SH-SY5Y (cell line): ENCODE measurements at regions not wholly inside any gene's neighbourhood (a gene's known extent, or its start where the extent isn't known, plus 50 kb on each side); places are given as distances from the start of the nearest gene placed in this dataset.

Experiments used
- GATA2 ChIP-seq: IDR thresholded peaks from 2 replicates; pipeline ENCODE4 v1.6.1; 2011; ENCODE audit warnings: mild to moderate bottlenecking, low read depth, low read length
- GATA3 ChIP-seq: IDR thresholded peaks from 2 replicates; pipeline ENCODE4 v1.6.1; 2011; ENCODE audit warnings: low read depth, mild to moderate bottlenecking, low read length, moderate library complexity

DNA sequence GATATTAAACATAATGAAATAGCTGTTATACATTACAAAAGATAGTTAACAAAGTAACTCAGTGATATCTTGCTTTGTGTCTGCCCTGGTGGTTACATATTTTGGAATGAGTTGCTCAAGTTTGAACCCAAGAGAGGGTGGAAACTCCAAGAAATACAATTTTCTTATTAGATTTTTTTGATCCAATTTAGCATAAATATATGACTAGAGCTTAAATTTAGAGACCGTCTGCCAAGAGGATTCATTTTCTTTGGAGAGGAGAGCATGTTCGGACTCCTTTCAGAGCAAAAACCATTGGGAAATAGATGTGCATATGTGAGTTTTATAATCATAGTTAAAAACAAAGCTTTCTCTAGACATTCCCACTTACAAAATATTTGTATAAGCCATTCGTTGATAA lies 353.4 kb downstream of the EPM2A start:
- no peak for TF ChIP-seq GATA3
- TF ChIP-seq GATA2, result no peak

DNA sequence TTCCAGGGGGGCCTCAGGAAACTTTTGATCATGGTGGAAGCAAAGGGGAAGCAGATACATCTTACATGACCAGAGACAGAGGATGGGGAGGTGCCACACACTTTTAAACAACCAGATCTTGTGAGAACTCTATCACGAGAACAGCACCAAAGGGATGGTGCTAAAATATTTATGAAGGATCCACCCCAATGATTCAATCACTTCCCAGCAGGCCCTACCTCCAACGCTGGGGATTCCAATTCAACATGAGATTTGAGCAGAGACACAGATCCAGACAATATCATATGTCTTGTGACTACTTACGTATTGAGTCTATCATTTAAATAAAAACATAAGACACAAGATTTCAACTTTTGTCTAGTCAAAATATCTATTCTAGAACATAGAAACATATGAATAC lies 351.9 kb downstream of the EPM2A start:
- no peak for TF ChIP-seq GATA2
- no peak for TF ChIP-seq GATA3

GRCh38 chr6:145384503-145384902 lies 350.8 kb downstream of the EPM2A start:
- TF ChIP-seq GATA3 (no peak), GATA2 (no peak)

DNA sequence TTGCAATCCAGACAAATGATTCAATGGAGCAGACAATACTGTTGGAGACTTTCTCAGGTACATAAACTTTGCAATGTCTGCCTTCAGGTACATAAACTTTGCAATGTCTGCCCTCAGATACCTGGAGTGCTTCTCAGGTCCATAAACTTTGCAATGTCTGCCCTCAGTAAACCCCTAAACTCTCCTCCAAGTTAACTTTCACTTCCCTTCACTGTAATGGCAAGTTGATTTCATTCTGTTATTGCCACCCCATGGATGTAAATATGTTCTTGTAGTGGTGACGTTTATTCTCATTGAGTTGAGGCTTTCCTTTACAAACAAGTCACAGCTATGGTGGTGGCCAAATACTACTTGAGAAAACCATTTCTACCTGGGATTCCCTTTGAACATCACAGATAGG lies 338.8 kb downstream of the EPM2A start:
- TF ChIP-seq GATA3, result no peak
- TF ChIP-seq GATA2, result no peak

DNA sequence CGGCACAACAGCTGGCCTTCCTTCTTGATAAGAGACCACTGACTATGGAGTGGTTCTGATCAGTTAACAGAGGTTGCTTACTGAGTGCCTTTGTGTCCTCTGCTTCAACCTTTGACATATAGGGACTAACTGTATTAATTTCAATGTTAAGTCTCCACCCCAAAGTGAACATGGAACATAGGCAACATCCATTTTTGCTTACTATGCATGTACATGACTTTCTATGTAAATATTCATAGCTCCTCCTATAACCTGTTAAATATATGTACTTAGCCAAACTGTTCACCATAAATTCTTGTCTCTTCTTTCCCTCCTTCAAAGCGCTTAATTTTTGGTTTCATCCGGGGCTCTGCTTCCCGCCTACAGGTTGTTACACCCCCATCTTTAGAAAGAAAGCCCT lies 334.8 kb downstream of the EPM2A start:
- no peak for TF ChIP-seq GATA2
- no peak for TF ChIP-seq GATA3

DNA sequence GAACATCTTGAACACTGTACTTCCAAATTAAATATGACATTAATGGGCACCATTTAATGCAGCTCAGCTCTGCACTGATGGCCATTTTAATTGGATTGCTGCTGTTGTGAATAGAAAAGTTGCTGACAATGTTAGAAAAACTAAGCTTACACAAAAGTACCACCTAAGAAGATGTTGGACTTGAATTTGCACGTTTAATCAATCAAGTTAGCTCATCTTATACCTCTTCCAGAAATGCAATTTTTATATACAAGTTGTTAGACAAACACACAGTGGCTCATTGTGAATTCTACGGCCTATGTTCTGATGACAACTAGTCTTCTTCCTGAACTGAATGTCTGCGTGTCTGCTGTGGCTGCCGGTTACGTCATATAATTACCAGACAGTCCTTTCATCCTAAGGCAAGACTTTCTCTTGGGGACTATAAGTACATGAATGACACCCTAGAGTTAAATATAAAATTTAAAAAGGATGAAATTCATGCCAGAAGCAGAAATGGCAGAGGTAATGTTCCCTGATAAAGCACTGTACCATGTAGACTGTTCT lies 330.2 kb downstream of the EPM2A start:
- TF ChIP-seq GATA2 (no peak), GATA3 (no peak)

GRCh38 chr6:145406783-145407182 lies 328.5 kb downstream of the EPM2A start:
- TF ChIP-seq GATA3 (no peak), GATA2 (no peak)

DNA sequence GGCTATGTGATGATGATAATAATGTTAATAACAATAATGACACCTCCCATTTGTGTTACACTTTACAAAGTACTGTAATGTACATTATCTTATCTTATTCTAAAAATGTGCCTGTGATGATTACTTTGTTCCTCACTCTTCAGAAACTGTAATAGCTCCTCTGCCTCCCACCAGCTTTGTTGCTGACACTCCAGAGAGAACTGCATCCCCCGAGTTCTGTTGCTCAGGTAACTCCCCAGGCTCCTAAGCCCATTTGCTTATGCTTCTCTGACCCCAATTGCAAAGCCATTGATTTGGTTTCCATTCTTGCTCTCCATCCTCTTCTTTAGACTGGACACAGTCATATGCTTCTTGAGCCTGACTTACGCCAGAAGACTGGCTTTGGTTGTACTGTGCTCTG lies 319.7 kb downstream of the EPM2A start:
- TF ChIP-seq GATA2 (no peak), GATA3 (no peak)

GRCh38 chr6:145420599-145420998 lies 314.7 kb downstream of the EPM2A start:
- TF ChIP-seq GATA3 (no peak), GATA2 (no peak)

DNA sequence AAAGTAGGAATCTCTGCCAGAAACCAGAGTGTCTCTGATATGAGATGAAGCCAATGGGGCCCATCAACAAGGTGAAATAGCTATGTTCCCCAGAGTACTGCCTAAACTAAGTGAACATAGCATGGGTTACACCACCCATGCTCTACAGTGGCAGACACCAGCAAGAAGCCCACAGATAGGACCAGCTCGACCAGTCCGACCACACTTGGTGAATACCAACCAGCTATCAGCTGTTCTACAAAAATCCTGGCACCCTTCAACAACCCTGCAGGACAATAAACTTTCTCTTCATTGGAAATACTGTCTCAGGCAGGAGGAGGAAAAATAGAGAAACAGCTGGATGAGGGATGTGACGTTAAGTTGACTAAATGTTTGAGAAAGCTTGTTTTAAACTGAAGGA lies 311.4 kb downstream of the EPM2A start:
- no peak for TF ChIP-seq GATA3
- no peak for TF ChIP-seq GATA2

- TF ChIP-seq GATA3, result no peak
- TF ChIP-seq GATA2, result no peak
Measured at GRCh38 chr6:145427232-145427631, 308.1 kb downstream of the EPM2A start.

GRCh38 chr6:145428706-145429105 lies 306.6 kb downstream of the EPM2A start:
- TF ChIP-seq GATA2 (no peak), GATA3 (no peak)

- TF ChIP-seq GATA3, result no peak
- TF ChIP-seq GATA2, result no peak
Measured at GRCh38 chr6:145442110-145442509, 293.2 kb downstream of the EPM2A start.

- TF ChIP-seq GATA2 (no peak), GATA3 (no peak)
Measured at GRCh38 chr6:145445674-145446073, 289.6 kb downstream of the EPM2A start.

DNA sequence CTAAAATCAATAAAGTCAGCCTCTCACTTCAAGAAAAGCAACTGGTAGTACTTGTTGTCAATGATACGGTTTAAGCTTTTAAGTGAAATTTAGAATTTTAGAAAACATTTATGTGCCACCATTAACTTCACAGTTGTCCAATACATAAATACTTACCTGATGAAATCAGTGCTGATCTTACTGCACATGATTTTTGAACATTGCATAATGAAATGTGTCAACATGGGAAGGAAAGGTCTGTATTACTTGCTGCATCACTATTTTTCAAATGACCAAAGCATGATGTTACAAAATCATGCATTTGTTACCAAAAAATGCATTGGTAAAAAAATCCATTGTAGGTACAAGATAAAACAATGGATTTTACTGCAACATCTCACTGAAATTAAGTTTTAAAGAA lies 284.3 kb downstream of the EPM2A start:
- TF ChIP-seq GATA3, result no peak
- no peak for TF ChIP-seq GATA2

- TF ChIP-seq GATA2 (no peak), GATA3 (0 out of 2 replicates have a peak, but pooled peaks have one; percentile 17)
Measured at GRCh38 chr6:145453376-145453775, 281.9 kb downstream of the EPM2A start.
